HCT116 (cell line): ENCODE measurements at regions not wholly inside any gene's neighbourhood (a gene's known extent, or its start where the extent isn't known, plus 50 kb on each side); places are given as distances from the start of the nearest gene placed in this dataset.

Experiments used
- ELF1 ChIP-seq: IDR thresholded peaks from 2 replicates; pipeline ENCODE4 v1.6.1; 2012; ENCODE audit warnings: low read depth, borderline replicate concordance
- EZH2phosphoT487 ChIP-seq: fragments of 200-600 bp; IDR thresholded peaks from 2 replicates; pipeline ENCODE4 v1.6.1; 2018; ENCODE audit warnings: antibody characterized with exemption, borderline replicate concordance
- POLR2A ChIP-seq: IDR thresholded peaks from 2 replicates; pipeline ENCODE4 v1.7.0; 2011; ENCODE audit warnings: borderline replicate concordance; ENCODE audit not compliant: insufficient read depth, insufficient read length; ENCODE audit errors: extremely low read depth
- POLR2AphosphoS5 ChIP-seq: IDR thresholded peaks from 2 replicates; pipeline ENCODE4 v1.6.1; 2011; ENCODE audit warnings: mild to moderate bottlenecking, low read depth, low read length, moderate library complexity
- REST ChIP-seq: IDR thresholded peaks from 2 replicates; pipeline ENCODE4 v1.6.1; 2012; ENCODE audit warnings: low read depth
- SIN3A ChIP-seq: IDR thresholded peaks from 2 replicates; pipeline ENCODE4 v1.6.1; 2012; ENCODE audit warnings: low read depth
- SRF ChIP-seq: IDR thresholded peaks from 2 replicates; pipeline ENCODE4 v1.6.1; 2012; ENCODE audit warnings: low read depth
- YY1 ChIP-seq: IDR thresholded peaks from 2 replicates; pipeline ENCODE4 v1.6.1; 2011; ENCODE audit warnings: low read length, low read depth, moderate library complexity, mild to moderate bottlenecking; ENCODE audit not compliant: insufficient replicate concordance; ENCODE audit errors: extremely low read depth
- TF ChIP-seq, protein P1 (sequence below), 3 experiments: fragments of 200-600 bp in 1 of 3; sonication (generic) in 1 of 3; IDR thresholded peaks in 2 of 3; conservative IDR thresholded peaks in 1 of 3; 2 replicates each; pipeline ENCODE4 v1.5.1; 2012 to 2017; ENCODE audit warnings: low read depth in 2 of 3, low read length in 2 of 3, antibody characterized with exemption in 1 of 3, borderline replicate concordance in 1 of 3, control low read depth in 1 of 3, mild to moderate bottlenecking in 1 of 3, mixed read lengths in 1 of 3, mixed run types in 1 of 3, moderate library complexity in 1 of 3; ENCODE audit not compliant: insufficient read depth in 1 of 3
- TF ChIP-seq, protein P2 (sequence below): IDR thresholded peaks from 2 replicates; pipeline ENCODE4 v1.6.1; 2012

- TF ChIP-seq POLR2A = no peak
- TF ChIP-seq, protein P1, sequence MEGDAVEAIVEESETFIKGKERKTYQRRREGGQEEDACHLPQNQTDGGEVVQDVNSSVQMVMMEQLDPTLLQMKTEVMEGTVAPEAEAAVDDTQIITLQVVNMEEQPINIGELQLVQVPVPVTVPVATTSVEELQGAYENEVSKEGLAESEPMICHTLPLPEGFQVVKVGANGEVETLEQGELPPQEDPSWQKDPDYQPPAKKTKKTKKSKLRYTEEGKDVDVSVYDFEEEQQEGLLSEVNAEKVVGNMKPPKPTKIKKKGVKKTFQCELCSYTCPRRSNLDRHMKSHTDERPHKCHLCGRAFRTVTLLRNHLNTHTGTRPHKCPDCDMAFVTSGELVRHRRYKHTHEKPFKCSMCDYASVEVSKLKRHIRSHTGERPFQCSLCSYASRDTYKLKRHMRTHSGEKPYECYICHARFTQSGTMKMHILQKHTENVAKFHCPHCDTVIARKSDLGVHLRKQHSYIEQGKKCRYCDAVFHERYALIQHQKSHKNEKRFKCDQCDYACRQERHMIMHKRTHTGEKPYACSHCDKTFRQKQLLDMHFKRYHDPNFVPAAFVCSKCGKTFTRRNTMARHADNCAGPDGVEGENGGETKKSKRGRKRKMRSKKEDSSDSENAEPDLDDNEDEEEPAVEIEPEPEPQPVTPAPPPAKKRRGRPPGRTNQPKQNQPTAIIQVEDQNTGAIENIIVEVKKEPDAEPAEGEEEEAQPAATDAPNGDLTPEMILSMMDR (IDR thresholded peaks at IDR 0.05 in 2 of 3, conservative IDR thresholded peaks at IDR 0.05 in 1 of 3; ENCODE audit: borderline replicate concordance in 1 of 3, insufficient read depth in 1 of 3, low read depth in 2 of 3, low read length in 2 of 3) = no peak
- no peak for TF ChIP-seq EZH2phosphoT487
- TF ChIP-seq REST = no peak
- TF ChIP-seq POLR2AphosphoS5 = no peak
- no peak for TF ChIP-seq YY1
- TF ChIP-seq SIN3A = no peak
- TF ChIP-seq, protein P2, sequence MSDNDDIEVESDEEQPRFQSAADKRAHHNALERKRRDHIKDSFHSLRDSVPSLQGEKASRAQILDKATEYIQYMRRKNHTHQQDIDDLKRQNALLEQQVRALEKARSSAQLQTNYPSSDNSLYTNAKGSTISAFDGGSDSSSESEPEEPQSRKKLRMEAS = no peak
- no peak for TF ChIP-seq ELF1
- TF ChIP-seq SRF = no peak
These were observed 201.7 kb downstream of the MREG start for GRCh38 chr2:215811409-215812345.
